Calu3 (cell line): ENCODE measurements at regions not wholly inside any gene's neighbourhood (a gene's known extent, or its start where the extent isn't known, plus 50 kb on each side); places are given as distances from the start of the nearest gene placed in this dataset.

Experiments
- BruUV-seq: library from RNA; stranded (reverse); fragments of 400-500 nt; replicated peaks from 2 replicates; lab custom pipeline; 2021; lab: Mats Ljungman, UMichigan
- CTCF ChIA-PET: fragments of 300-600 bp; sonication (Branson Sonifier 250); formaldehyde crosslinking; loops from one replicate; lab custom pipeline; 2022; ENCODE audit warnings: antibody characterized with exemption; lab: Charles Lee
- DNase-seq: peaks from one replicate; pipeline ENCODE4 v3.0.0; 2022
- H3K27ac Mint-ChIP-seq: one replicate; pipeline ENCODE4 v1.8.0; 2022; ENCODE audit warnings: mixed read lengths; ENCODE audit not compliant: unreplicated experiment
- H3K27me3 Mint-ChIP-seq: one replicate; pipeline ENCODE4 v1.8.0; 2022; ENCODE audit warnings: mixed read lengths; ENCODE audit not compliant: unreplicated experiment
- H3K36me3 Mint-ChIP-seq: one replicate; pipeline ENCODE4 v1.8.0; 2022; ENCODE audit warnings: mild to moderate bottlenecking, moderate library complexity, mixed read lengths; ENCODE audit not compliant: insufficient read depth, unreplicated experiment
- H3K4me1 Mint-ChIP-seq: one replicate; pipeline ENCODE4 v1.8.0; 2022; ENCODE audit warnings: mild to moderate bottlenecking, low read depth, mixed read lengths; ENCODE audit not compliant: unreplicated experiment
- H3K4me3 Mint-ChIP-seq: one replicate; pipeline ENCODE4 v1.8.0; 2022; ENCODE audit warnings: mild to moderate bottlenecking, low read depth, moderate library complexity, mixed read lengths; ENCODE audit not compliant: unreplicated experiment
- H3K9me3 Mint-ChIP-seq: one replicate; pipeline ENCODE4 v1.8.0; 2022; ENCODE audit warnings: low read depth, mixed read lengths; ENCODE audit not compliant: unreplicated experiment
- intact Hi-C: fragments of 100-400 bp; cut with micrococcal nuclease; formaldehyde crosslinking; loops from one replicate; pipeline ENCODE4 v1.10.0; 2022; ENCODE audit not compliant: unreplicated experiment
- TF ChIP-seq, protein P1 (sequence below): fragments of 200-600 bp; IDR thresholded peaks from one replicate; pipeline ENCODE4 v1.8.0; 2022; ENCODE audit warnings: antibody characterized with exemption; ENCODE audit not compliant: unreplicated experiment

DNA sequence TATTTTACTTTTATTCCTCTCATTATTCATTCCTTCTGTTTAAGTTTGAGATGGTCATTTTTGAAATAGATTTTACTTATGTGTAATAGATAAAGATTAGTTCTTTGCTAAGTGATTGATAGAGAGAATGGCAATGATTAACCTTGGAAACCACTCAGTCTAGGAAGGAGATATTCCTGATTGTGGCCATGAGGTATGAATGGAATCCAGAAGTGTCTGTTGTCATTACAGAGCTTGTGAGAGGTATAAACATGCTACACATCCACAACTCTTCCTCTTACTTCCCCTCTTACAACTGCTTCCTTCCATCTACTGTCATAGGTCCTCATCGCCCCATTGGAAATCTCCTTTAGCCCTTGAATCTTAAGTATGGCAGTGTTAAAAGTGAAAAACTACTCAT is 988.8 kb upstream of the B3GALT2 start:
- H3K27ac Mint-ChIP-seq: no peak overlapping the region
- no peaks in the 10 kb centered on the region for H3K27me3 Mint-ChIP-seq
- TF ChIP-seq, protein P1, sequence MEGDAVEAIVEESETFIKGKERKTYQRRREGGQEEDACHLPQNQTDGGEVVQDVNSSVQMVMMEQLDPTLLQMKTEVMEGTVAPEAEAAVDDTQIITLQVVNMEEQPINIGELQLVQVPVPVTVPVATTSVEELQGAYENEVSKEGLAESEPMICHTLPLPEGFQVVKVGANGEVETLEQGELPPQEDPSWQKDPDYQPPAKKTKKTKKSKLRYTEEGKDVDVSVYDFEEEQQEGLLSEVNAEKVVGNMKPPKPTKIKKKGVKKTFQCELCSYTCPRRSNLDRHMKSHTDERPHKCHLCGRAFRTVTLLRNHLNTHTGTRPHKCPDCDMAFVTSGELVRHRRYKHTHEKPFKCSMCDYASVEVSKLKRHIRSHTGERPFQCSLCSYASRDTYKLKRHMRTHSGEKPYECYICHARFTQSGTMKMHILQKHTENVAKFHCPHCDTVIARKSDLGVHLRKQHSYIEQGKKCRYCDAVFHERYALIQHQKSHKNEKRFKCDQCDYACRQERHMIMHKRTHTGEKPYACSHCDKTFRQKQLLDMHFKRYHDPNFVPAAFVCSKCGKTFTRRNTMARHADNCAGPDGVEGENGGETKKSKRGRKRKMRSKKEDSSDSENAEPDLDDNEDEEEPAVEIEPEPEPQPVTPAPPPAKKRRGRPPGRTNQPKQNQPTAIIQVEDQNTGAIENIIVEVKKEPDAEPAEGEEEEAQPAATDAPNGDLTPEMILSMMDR: no peak
- no peak overlapping the region for H3K4me3 Mint-ChIP-seq
- no peak for DNase-seq
- CTCF ChIA-PET: no interaction called here
- no TSS peak for BruUV-seq
- peaks cover 16% of the 10 kb centered on the region for H3K4me1 Mint-ChIP-seq
- no peaks in the 10 kb centered on the region for H3K9me3 Mint-ChIP-seq
- intact Hi-C loops: loop anchor here (2.0 kb wide), 1 partner anchor 50 kb away; no protein-coding TSS in a partner anchor
- H3K36me3 Mint-ChIP-seq: no peaks in the 10 kb centered on the region

DNA sequence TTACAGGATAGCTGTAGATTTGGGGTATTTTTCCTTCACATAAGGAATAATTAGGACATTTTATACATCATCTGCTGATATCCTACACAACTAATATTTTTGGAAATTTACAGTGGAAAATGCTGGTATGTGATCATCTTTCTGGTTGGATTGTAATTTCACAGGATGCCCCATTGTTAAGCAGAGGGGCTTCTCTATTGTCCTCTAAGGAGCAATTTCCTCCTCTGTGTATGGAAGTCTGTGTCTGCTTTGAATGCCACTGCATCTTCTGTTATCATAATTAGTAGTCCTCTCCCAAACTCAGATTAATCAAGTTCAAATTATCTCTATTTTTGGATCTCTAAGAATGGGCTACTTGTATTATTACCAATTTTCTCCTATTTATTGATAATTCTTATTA is 988.1 kb upstream of the B3GALT2 start:
- Mint-ChIP-seq H3K9me3 (no peaks in the 10 kb centered on the region), H3K27me3 (no peaks in the 10 kb centered on the region), H3K27ac (no peak overlapping the region), H3K4me1 (peaks cover 16% of the 10 kb centered on the region), H3K36me3 (no peaks in the 10 kb centered on the region), H3K4me3 (no peak overlapping the region)
- no peak for DNase-seq
- no TSS peak for BruUV-seq
- intact Hi-C loops: loop anchor here (2.0 kb wide), 1 partner anchor 50 kb away; no protein-coding TSS in a partner anchor
- CTCF ChIA-PET: no interaction called here
- TF ChIP-seq, protein P1: no peak

DNA sequence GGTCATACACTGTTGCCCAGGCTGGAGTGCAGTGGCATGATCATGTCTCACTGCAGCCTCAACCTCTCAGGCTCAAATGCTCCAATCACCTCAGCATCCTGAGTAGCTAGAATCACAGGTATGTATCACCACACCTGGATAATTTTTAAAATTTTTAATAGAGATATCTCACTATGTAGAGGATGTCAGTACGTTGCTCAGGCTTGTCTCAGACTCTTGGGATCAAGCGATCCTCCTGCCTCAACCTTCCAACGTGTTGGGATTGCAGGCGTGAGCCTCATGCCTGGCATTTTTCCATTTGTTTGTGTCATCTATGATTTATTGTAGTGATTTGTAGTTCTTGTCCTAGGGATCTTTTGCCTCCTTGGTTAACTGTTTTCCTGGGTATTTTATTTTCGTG is 985.2 kb upstream of the B3GALT2 start:
- DNase-seq: no peak
- Mint-ChIP-seq H3K27ac (no peak overlapping the region), H3K27me3 (no peaks in the 10 kb centered on the region), H3K4me3 (no peak overlapping the region), H3K4me1 (peaks cover 16% of the 10 kb centered on the region), H3K9me3 (no peaks in the 10 kb centered on the region), H3K36me3 (no peaks in the 10 kb centered on the region)
- CTCF ChIA-PET: no interaction called here
- BruUV-seq: no TSS peak
- intact Hi-C loops: no loop called here
- TF ChIP-seq, protein P1: no peak

- no TSS peak for BruUV-seq
- intact Hi-C loops: no loop called here
- Mint-ChIP-seq H3K4me1 (no peaks in the 10 kb centered on the region), H3K36me3 (no peaks in the 10 kb centered on the region), H3K27ac (no peak overlapping the region), H3K4me3 (no peak overlapping the region), H3K9me3 (no peaks in the 10 kb centered on the region), H3K27me3 (no peaks in the 10 kb centered on the region)
- TF ChIP-seq, protein P1: no peak
- CTCF ChIA-PET: no interaction called here
- DNase-seq: no peak
Measured at GRCh38 chr1:194167956-194168640, 981.7 kb upstream of the B3GALT2 start.
